Embryonic facial prominence (tissue), 1 donor: ENCODE measurements at regions not wholly inside any gene's neighbourhood (a gene's known extent, or its start where the extent isn't known, plus 50 kb on each side); places are given as distances from the start of the nearest gene placed in this dataset.

ENCODE experiments used
- DNase-seq: peaks from one replicate; pipeline ENCODE4 v3.0.0-alpha.2; 2016; ENCODE audit errors: extremely low spot score

GRCh38 chr9:31612336-31613030 lies 772.0 kb upstream of the ACO1 start:
- no peak for DNase-seq

GRCh38 chr9:31615966-31616365 lies 768.5 kb upstream of the ACO1 start:
- DNase-seq = no peak

- no peak for DNase-seq
Measured at GRCh38 chr9:31623511-31623910, 760.9 kb upstream of the ACO1 start.

GRCh38 chr9:31629292-31629691 lies 755.2 kb upstream of the ACO1 start:
- DNase-seq = no peak

GRCh38 chr9:31637265-31637664 lies 747.2 kb upstream of the ACO1 start:
- no peak for DNase-seq

GRCh38 chr9:31637861-31638260 lies 746.6 kb upstream of the ACO1 start:
- no peak for DNase-seq

- DNase-seq = no peak
Measured at GRCh38 chr9:31639451-31639850, 745.0 kb upstream of the ACO1 start.

GRCh38 chr9:31669311-31669710 lies 715.1 kb upstream of the ACO1 start:
- no peak for DNase-seq

GRCh38 chr9:31671011-31671410 lies 713.4 kb upstream of the ACO1 start:
- DNase-seq = no peak

GRCh38 chr9:31674264-31674663 lies 710.2 kb upstream of the ACO1 start:
- no peak for DNase-seq

GRCh38 chr9:31677415-31677814 lies 707.0 kb upstream of the ACO1 start:
- no peak for DNase-seq

GRCh38 chr9:31677877-31678276 lies 706.6 kb upstream of the ACO1 start:
- no peak for DNase-seq

GRCh38 chr9:31683116-31683515 lies 701.3 kb upstream of the ACO1 start:
- DNase-seq = no peak

GRCh38 chr9:31697956-31698355 lies 686.5 kb upstream of the ACO1 start:
- DNase-seq = no peak

- no peak for DNase-seq
Measured at GRCh38 chr9:31699836-31700235, 684.6 kb upstream of the ACO1 start.

GRCh38 chr9:31700252-31701045 lies 684.0 kb upstream of the ACO1 start:
- DNase-seq = no peak

GRCh38 chr9:31702957-31703356 lies 681.5 kb upstream of the ACO1 start:
- no peak for DNase-seq

- no peak for DNase-seq
Measured at GRCh38 chr9:31715250-31715649, 669.2 kb upstream of the ACO1 start.

- DNase-seq = no peak
Measured at GRCh38 chr9:31719262-31719661, 665.2 kb upstream of the ACO1 start.

GRCh38 chr9:31730398-31730797 lies 654.0 kb upstream of the ACO1 start:
- DNase-seq = no peak

GRCh38 chr9:31733166-31733565 lies 651.3 kb upstream of the ACO1 start:
- DNase-seq = no peak

GRCh38 chr9:31736581-31737179 lies 647.8 kb upstream of the ACO1 start:
- no peak for DNase-seq

GRCh38 chr9:31740705-31741104 lies 643.7 kb upstream of the ACO1 start:
- no peak for DNase-seq
